GM18502 (cell line): ENCODE measurements at regions not wholly inside any gene's neighbourhood (a gene's known extent, or its start where the extent isn't known, plus 50 kb on each side); places are given as distances from the start of the nearest gene placed in this dataset.

Experiments
- ATAC-seq: cut with Tn5 transposase; IDR thresholded peaks from one replicate; pipeline ENCODE4 v1.9.1; 2021; ENCODE audit warnings: mild to moderate bottlenecking; ENCODE audit not compliant: unreplicated experiment, poor library complexity

GRCh38 chr1:62978741-62979140, 194.8 kb downstream of the ATG4C start:
- no peak for ATAC-seq

DNA sequence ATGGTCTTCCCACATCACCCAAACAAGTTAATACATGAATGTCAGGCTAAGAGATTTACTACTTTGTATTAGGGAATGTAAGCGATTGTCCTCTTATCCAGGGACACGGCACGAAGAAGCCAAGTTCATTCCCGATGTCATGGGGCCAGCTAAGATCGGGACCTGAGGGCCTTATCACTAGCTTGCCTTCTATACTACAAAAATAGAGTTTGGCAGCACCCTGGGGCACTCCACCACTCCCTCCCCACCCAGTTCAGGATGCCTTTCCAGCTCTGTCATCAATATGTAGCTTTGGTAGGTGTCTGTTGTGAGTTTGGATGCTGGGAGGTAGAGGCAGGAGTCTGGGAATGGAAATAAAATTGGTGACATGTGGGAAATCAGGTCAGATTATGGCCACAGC, 197.5 kb downstream of the ATG4C start:
- ATAC-seq: no peak

DNA sequence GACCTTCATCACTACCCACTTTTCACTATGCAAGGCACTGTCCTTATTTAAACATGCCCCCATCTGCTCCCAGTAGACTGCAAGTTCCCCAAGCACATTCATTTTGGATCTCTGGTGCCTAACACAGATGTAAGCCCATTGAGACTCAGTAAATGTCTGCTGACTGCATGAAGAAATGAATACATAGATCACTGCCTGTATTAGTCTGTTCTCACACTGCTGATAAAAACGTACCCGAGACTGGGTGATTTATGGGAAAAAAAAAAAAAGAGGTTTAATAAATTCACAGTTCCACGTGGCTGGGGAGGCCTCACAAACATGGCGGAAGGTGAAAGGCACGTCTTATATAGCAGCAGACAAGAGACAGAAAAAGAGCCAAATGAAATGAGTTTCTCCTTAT, 204.9 kb downstream of the ATG4C start:
- ATAC-seq: no peak

- no peak for ATAC-seq
Observed at GRCh38 chr1:62989497-62989896, 205.6 kb downstream of the ATG4C start.

GRCh38 chr1:62991152-62991551, 207.2 kb downstream of the ATG4C start:
- ATAC-seq: no peak

DNA sequence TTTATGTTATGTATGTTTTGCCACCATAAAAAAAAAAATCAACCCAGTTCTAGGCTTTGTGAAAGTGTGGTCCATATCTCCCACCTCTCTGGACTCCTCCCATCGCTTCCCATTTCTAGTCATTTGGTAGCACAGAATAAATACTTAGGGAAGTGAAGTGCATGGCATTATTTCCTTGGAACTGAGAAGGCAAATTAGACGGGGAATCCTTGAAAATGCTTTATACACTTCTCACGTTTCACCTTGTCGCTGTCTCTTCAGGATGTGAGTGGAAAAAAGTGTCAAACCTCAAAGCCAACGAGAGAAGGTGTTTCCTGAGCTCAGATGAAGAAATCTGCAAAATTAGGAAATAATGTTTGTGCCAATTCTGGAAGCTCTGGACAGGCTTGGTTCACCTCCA, 209.9 kb downstream of the ATG4C start:
- ATAC-seq: no peak

- ATAC-seq: no peak
Observed at GRCh38 chr1:62995173-62995572, 211.2 kb downstream of the ATG4C start.

- no peak for ATAC-seq
Observed at GRCh38 chr1:62997884-62998283, 214.0 kb downstream of the ATG4C start.

DNA sequence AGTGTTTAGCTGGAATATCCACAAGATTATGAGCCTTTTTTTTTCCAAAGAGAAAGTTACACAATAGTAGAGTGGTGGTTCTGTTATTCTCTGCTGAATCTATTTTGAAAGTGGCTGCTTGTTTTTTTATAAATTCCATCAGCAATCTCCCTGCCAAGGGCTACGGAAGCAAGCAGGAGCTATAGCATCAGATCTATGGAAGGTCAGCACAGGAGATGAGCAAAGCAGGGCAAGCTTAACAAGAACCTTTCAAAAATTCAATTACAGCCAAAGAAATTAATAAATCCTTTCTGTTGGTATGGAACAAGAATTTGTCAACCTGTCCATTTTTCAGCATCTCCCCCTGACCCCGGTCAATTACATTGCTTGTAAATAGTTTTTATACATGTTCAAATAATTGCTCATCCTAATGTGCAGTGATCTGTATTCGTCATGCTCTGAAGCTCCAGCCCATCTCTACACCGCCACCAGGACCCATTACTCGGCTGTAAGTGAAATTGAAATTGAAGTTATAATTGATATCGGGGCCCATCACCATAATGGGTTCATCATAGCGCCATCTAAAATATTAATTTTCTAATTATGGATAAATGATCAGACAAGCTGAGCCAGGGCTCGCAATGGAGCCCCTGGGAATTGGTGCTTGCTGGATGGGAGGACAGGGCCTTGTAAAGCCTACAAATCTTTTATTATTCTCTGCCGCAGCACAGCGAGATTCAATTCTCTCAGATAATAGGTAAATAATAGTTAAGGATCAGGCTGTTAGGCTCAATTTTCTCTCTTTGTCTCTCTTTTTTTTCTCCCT, 215.1 kb downstream of the ATG4C start:
- ATAC-seq: no peak

DNA sequence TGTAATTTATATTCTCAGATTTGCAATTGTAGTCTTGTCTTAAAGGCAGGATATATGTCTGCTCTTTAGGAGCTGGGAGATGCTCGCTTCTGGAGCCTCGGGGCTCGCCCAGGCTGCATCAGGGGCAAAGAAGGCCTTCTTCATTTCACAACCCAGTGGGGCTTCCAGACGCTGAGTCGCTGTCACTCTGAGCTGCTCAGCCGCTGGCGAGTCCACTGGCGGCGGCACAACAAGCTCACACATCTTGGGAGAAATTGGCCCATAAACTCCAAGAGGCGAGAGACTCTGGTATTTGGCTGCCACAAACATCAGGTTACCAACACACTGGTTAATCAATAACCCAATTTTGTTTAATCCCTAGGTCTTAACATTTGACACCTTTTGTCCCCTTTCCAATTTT, 216.6 kb downstream of the ATG4C start:
- no peak for ATAC-seq

GRCh38 chr1:63004868-63005267, 220.9 kb downstream of the ATG4C start:
- no peak for ATAC-seq

- no peak for ATAC-seq
Observed at GRCh38 chr1:63005812-63006211, 221.9 kb downstream of the ATG4C start.

- no peak for ATAC-seq
Observed at GRCh38 chr1:63009421-63009820, 225.5 kb downstream of the ATG4C start.

DNA sequence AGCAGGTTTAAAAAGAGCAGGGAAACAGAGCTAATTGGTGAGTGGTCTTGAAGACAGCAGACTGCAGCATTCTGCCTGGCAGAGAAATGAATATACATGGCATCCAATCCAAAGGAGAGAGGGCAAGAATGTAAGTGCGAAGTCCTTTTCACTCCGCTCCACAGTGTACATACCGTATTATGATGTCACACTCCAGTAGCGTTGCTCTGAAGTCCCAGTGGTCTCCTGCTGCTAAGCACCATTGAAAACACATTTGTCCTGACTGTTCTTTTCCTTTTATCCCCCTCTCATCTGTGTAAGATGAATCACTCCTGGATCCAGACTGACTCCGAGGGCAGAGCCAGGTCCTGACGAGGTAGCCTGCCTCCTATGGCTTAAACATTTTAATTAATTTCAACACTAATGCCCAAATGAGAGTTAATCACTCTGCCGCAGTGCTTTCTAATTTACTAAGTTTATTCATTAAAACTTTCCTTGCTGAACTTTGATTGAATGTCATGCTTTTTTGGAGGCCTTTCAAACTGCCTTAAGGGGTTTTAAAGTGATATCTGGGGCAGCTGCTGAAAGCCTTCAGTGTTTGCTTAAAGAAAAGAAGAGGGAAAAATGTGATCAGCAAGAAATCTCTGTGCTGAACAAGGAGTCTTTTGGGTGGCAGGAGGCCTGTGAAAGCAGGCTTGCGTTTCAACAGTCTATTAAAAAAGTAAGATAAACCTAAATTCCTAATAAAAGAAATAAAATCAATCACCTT, 227.2 kb downstream of the ATG4C start:
- no peak for ATAC-seq

GRCh38 chr1:63012339-63012738, 228.4 kb downstream of the ATG4C start:
- ATAC-seq: no peak

DNA sequence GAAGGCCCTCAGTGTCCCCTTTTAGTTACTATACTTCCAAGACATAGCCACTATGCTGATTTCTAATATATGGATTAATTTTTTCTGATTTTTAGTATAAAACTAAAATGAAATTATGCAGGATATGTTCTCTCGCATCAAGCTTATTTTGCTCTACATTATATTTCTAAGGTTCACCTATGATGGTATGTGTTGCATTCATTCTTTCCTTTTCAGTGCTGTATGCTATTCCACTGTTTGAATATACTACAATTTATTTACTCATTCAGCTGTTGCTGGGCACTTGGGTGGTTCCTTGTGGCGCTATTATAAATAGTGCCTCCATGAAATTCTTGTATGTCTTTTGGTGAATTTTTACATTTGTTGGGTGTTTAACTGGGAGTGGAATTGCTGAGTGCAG, 230.3 kb downstream of the ATG4C start:
- ATAC-seq: no peak

DNA sequence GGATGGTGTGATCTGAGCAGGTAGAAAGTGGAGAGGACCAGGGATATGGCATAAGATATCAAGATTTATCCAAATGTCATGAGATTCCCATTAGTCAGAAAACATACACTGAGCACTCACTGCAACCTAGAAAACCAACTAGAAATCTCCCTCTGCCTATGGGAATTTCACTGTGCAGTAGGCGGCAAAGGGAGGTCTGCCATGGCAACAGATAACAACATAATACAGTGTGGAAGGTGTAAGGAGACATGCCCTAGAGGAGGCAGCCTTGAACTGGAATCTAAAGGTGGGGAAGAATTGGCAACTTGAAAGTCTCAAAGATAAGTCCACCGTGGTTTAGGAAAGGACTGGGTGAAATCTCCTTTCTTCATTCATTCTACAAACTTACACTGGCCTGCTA, 238.4 kb downstream of the ATG4C start:
- ATAC-seq: no peak

GRCh38 chr1:63023171-63023570, 239.2 kb downstream of the ATG4C start:
- ATAC-seq: no peak

GRCh38 chr1:63023637-63024036, 239.7 kb downstream of the ATG4C start:
- no peak for ATAC-seq

DNA sequence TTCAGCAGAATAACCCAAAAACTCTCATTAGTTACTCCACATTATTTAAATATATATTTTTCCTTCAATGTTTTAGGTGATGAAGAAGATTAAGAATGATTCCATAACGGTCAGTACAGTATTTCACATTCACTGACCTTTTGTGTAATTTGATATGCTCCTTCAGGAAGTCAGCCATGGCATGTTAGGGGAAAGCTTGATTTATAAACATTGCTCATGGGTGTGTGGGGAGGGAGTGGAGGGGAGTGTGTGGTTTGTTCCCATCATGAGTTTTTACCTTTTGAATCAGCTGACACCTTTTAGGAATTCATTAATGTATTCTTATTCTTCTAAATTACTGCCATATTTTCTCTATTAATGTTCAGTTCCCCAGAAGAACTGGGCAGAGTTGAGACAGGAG, 240.2 kb downstream of the ATG4C start:
- ATAC-seq: no peak

- ATAC-seq: no peak
Observed at GRCh38 chr1:63027176-63027575, 243.2 kb downstream of the ATG4C start.

GRCh38 chr1:63032171-63032570, 248.2 kb downstream of the ATG4C start:
- ATAC-seq: no peak
